ENCODE measurements at regions not wholly inside any gene's neighbourhood (a gene's known extent, or its start where the extent isn't known, plus 50 kb on each side); places are given as distances from the start of the nearest gene placed in this dataset.
"Not testable (repeated sequence)": the region's sequence is repeated elsewhere in the genome, so short reads cannot be mapped to it uniquely, and the experiment has no call there.

GRCh38 chr2:193153576-193153975 is 958.8 kb upstream of the TMEFF2 start:
- no peak overlapping the region for H3K4me3 ChIP-seq
- no peaks in the 10 kb centered on the region for H3K4me1 ChIP-seq
- 50% methylated on average over 2 of the region's 2 CpGs for WGBS
- no peaks in the 10 kb centered on the region for H3K27me3 ChIP-seq
- H3K27ac ChIP-seq, result no peak overlapping the region
- DNase-seq (ENCODE audit: low spot score in 2 of 2), result no peak
- H3K9me3 ChIP-seq, result no peaks in the 10 kb centered on the region
- TF ChIP-seq POLR2A (IDR thresholded peaks at IDR 0.05), result no peak
- no peak for TF ChIP-seq CTCF (IDR thresholded peaks at IDR 0.05)
- no peak for TF ChIP-seq EP300 (IDR thresholded peaks at IDR 0.05)
- TF ChIP-seq POLR2AphosphoS5 (IDR thresholded peaks at IDR 0.05), result no peak
- no peaks in the 10 kb centered on the region for H3K36me3 ChIP-seq

GRCh38 chr2:193142467-193142866 is 947.7 kb upstream of the TMEFF2 start:
- not testable (repeated sequence) for H3K36me3 ChIP-seq; H3K4me1 ChIP-seq; H3K27ac ChIP-seq; DNase-seq (ENCODE audit: low spot score in 2 of 2); H3K27me3 ChIP-seq; H3K4me3 ChIP-seq; H3K9me3 ChIP-seq
- 70% methylated on average over 5 of the region's 5 CpGs for WGBS

GRCh38 chr2:193141998-193142397 is 947.3 kb upstream of the TMEFF2 start:
- H3K27me3 ChIP-seq, result no peaks in the 10 kb centered on the region
- H3K4me3 ChIP-seq, result no peak overlapping the region
- no peaks in the 10 kb centered on the region for H3K36me3 ChIP-seq
- H3K4me1 ChIP-seq, result no peaks in the 10 kb centered on the region
- no peaks in the 10 kb centered on the region for H3K9me3 ChIP-seq
- TF ChIP-seq POLR2AphosphoS5 (IDR thresholded peaks at IDR 0.05) (no peak), EP300 (IDR thresholded peaks at IDR 0.05) (no peak), CTCF (IDR thresholded peaks at IDR 0.05) (no peak), POLR2A (IDR thresholded peaks at IDR 0.05) (no peak)
- H3K27ac ChIP-seq, result no peak overlapping the region
- DNase-seq (ENCODE audit: low spot score in 2 of 2), result no peak

GRCh38 chr2:193140895-193141294 is 946.2 kb upstream of the TMEFF2 start:
- 89% methylated on average over 1 of the region's 1 CpG for WGBS
- not testable (repeated sequence) for H3K4me3 ChIP-seq; H3K4me1 ChIP-seq; H3K27me3 ChIP-seq; H3K36me3 ChIP-seq; H3K27ac ChIP-seq; DNase-seq (ENCODE audit: low spot score in 2 of 2); H3K9me3 ChIP-seq

GRCh38 chr2:193124815-193125214 is 930.1 kb upstream of the TMEFF2 start:
- H3K4me3 ChIP-seq, result no peak overlapping the region
- H3K36me3 ChIP-seq, result no peaks in the 10 kb centered on the region
- H3K9me3 ChIP-seq, result no peaks in the 10 kb centered on the region
- no peaks in the 10 kb centered on the region for H3K27me3 ChIP-seq
- TF ChIP-seq EP300 (IDR thresholded peaks at IDR 0.05) (no peak), POLR2A (IDR thresholded peaks at IDR 0.05) (no peak), CTCF (IDR thresholded peaks at IDR 0.05) (no peak), POLR2AphosphoS5 (IDR thresholded peaks at IDR 0.05) (no peak)
- H3K4me1 ChIP-seq, result no peaks in the 10 kb centered on the region
- H3K27ac ChIP-seq, result no peak overlapping the region
- no peak for DNase-seq (ENCODE audit: low spot score in 2 of 2)

- DNase-seq (ENCODE audit: low spot score in 2 of 2), result no peak
- Histone ChIP-seq H3K27me3 (no peaks in the 10 kb centered on the region), H3K27ac (no peak overlapping the region), H3K4me3 (no peak overlapping the region), H3K4me1 (no peaks in the 10 kb centered on the region), H3K9me3 (no peaks in the 10 kb centered on the region), H3K36me3 (no peaks in the 10 kb centered on the region)
- 85% methylated on average over 1 of the region's 1 CpG for WGBS
- TF ChIP-seq POLR2A (IDR thresholded peaks at IDR 0.05), result no peak
- TF ChIP-seq POLR2AphosphoS5 (IDR thresholded peaks at IDR 0.05), result no peak
- no peak for TF ChIP-seq CTCF (IDR thresholded peaks at IDR 0.05)
- no peak for TF ChIP-seq EP300 (IDR thresholded peaks at IDR 0.05)
Observed at GRCh38 chr2:193114827-193115226, 920.1 kb upstream of the TMEFF2 start.

Measured in suprapubic skin (tissue), 4 donors.